Large intestine (tissue), 3 donors: ENCODE measurements at regions not wholly inside any gene's neighbourhood (a gene's known extent, or its start where the extent isn't known, plus 50 kb on each side); places are given as distances from the start of the nearest gene placed in this dataset.

Experiments
- DNase-seq, 2 donors: peaks; one replicate each; pipeline versions ENCODE4 v3.0.0 to v3.0.0-alpha.2; 2013
- H3K27ac ChIP-seq: one replicate; pipeline ENCODE4 v1.5.1; 2013; ENCODE audit warnings: low read length
- H3K27me3 ChIP-seq: 2 replicates; pipeline ENCODE4 v1.6.1; 2013; ENCODE audit warnings: low read length; ENCODE audit not compliant: control insufficient read depth, insufficient read depth
- H3K36me3 ChIP-seq: 2 replicates; pipeline ENCODE4 v1.6.1; 2013; ENCODE audit warnings: low read length; ENCODE audit not compliant: control insufficient read depth, insufficient read depth
- H3K4me1 ChIP-seq: one replicate; pipeline ENCODE4 v1.6.1; 2013; ENCODE audit warnings: low read length; ENCODE audit not compliant: control insufficient read depth, insufficient read depth
- H3K4me3 ChIP-seq: one replicate; pipeline ENCODE4 v1.5.1; 2013; ENCODE audit warnings: low read length
- H3K9me3 ChIP-seq: one replicate; pipeline ENCODE4 v1.6.1; 2013; ENCODE audit warnings: mild to moderate bottlenecking, low read depth, low read length, moderate library complexity; ENCODE audit not compliant: control insufficient read depth
- WGBS: methylation state at CpG from one replicate; pipeline ENCODE4 v1.1.5; 2013; ENCODE audit warnings: low lambda C conversion rate; ENCODE audit not compliant: insufficient coverage; 5-methylcytosine and 5-hydroxymethylcytosine counted together

DNA sequence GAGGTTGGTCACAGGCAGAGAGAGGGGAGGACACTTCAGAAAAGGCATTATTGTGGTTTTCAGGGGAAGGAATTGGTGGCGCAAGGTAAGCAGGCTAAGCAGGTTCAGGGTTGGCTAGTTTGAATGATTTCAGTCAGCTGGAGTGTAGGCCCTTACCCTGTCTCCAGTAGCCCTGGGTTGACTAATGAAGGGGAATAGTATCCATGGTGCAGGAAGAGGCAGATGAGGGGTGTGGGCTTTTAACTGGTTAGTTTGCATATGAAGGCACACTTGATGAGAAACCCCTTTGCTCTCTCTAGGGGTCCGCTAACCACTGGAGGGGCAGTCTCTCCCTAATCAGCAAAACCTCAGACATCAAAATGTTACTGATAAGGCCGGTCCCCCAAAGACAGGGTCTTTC is 249.7 kb downstream of the AASDHPPT start:
- H3K27me3 ChIP-seq = no peaks in the 10 kb centered on the region
- DNase-seq = no peak
- H3K9me3 ChIP-seq = no peaks in the 10 kb centered on the region
- no peaks in the 10 kb centered on the region for H3K36me3 ChIP-seq
- no CpG with 5 or more reads among the region's 3 CpGs for WGBS
- no peak overlapping the region for H3K4me3 ChIP-seq
- H3K27ac ChIP-seq = no peak overlapping the region
- no peaks in the 10 kb centered on the region for H3K4me1 ChIP-seq

DNA sequence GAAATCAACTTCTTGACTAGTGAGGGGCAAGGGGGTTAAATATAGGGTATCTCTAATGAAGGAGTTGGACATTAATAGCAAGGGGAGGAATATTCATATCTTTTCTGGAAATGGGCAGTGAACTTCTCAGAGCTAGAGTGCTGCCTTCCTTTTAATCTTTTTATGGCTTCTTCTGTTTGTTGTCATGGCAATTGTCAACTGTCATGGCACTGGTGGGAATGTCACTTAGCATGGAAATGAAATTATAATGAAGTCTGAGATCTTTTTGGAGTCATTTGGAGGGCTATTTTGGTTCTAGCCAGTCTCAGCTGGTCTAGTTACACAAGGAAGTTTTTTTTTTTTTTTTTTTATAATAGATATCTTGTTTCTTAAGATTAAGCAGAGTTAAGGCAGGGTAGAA is 250.2 kb downstream of the AASDHPPT start:
- Histone ChIP-seq H3K36me3 (no peaks in the 10 kb centered on the region), H3K27me3 (no peaks in the 10 kb centered on the region), H3K4me3 (no peak overlapping the region), H3K27ac (no peak overlapping the region), H3K9me3 (no peaks in the 10 kb centered on the region), H3K4me1 (no peaks in the 10 kb centered on the region)
- no peak for DNase-seq

DNA sequence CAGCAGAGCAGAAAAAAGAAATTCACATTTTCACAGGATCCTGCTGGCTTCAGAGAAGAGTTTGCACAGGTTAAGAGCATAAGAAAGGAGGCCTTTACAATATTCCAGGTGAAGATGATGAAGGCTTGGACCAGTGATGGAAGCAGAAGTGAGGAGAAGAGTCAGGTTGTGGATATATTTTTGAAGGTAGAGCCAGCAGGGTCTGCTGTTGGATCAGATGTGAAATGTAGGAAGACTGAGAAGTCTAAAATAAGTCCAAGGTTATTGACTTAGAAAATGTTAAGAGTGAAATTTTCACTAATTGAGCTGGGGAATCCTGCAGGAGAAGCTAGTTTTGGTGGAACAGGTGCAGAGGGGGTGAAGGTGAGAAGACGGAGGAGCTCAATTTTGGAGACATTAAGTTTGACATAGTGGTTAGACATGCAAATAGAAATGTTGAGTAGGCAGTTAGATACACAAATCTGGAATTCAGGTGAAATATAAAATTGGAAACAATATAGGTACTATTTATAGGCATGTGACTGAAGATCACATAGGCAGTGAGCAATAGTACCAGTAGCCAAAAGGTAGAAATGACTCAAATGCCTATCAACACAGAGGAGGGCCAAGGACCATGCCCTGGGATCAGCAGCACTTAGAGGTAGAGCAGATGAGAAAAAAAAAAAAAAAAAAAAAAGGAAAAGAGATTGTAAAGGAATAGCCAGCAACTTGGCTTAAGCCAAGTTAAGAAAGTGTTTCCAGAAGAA is 252.0 kb downstream of the AASDHPPT start:
- no peaks in the 10 kb centered on the region for H3K27me3 ChIP-seq
- H3K4me3 ChIP-seq = no peak overlapping the region
- no peaks in the 10 kb centered on the region for H3K36me3 ChIP-seq
- DNase-seq = no peak
- H3K27ac ChIP-seq = no peak overlapping the region
- WGBS = no CpG with 5 or more reads among the region's 1 CpG
- H3K4me1 ChIP-seq = no peaks in the 10 kb centered on the region
- no peaks in the 10 kb centered on the region for H3K9me3 ChIP-seq

DNA sequence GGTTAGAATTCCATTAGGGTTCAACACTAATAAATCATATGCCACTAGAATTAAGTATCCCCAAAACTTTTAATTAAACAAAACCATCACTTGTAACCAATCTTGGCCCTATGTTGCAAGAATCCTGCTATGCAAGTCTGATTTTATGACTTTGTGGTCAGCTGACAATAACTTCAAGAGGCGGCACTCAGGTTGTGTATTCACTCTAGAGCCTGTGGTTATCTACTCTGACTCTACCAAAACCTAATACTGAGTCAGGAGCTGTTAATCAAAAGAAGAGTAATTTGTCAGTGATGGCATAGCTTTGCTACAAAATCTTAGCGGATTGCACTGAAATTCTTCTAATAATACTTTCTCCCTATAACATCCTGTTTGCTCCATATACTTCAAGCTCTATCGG is 253.7 kb downstream of the AASDHPPT start:
- no peak for DNase-seq
- H3K27me3 ChIP-seq = no peaks in the 10 kb centered on the region
- H3K9me3 ChIP-seq = no peaks in the 10 kb centered on the region
- no peak overlapping the region for H3K4me3 ChIP-seq
- no peaks in the 10 kb centered on the region for H3K4me1 ChIP-seq
- WGBS = no CpG with 5 or more reads among the region's 3 CpGs
- H3K36me3 ChIP-seq = no peaks in the 10 kb centered on the region
- no peak overlapping the region for H3K27ac ChIP-seq

DNA sequence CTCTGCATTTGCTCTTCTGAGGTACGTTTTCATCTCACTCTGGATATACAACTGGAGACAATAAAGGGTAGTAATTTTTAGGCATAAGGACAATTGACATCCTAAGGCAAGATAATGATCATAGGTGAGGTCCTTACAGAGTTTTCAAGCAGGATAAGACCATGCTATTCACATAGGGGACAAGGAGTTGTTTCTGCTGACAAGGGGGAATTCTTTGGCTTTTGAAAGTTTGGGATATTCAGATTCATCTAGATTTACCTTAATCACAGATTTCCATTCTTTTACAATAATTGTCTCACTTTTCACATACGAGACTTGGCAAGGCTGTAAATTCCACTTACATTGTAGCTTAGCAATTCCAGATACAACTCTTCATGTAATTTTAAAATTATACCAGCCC is 256.2 kb downstream of the AASDHPPT start:
- no peaks in the 10 kb centered on the region for H3K36me3 ChIP-seq
- H3K4me1 ChIP-seq = no peaks in the 10 kb centered on the region
- no peak overlapping the region for H3K27ac ChIP-seq
- no peaks in the 10 kb centered on the region for H3K27me3 ChIP-seq
- WGBS = 93% methylated on average over 2 of the region's 2 CpGs
- no peak for DNase-seq
- no peak overlapping the region for H3K4me3 ChIP-seq
- no peaks in the 10 kb centered on the region for H3K9me3 ChIP-seq

DNA sequence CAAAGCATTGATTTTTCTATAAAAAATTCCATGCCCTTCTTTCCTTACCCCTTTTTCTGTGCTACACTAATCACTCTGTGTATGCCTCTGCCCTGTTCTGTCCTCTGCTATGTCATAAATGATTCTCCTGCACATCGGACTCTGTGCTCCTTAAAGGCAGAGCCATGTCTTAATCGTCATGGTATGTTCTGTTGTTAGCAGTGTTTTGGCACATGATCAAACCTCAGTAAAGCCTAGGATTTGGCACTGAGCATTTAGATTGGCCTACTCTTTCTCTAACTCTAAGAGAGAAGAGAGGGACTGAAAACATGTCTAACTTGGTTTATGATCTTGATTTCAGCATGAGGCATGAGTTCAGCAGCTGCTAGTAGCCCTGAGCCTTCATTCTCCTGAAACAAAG is 266.9 kb downstream of the AASDHPPT start:
- H3K4me1 ChIP-seq = no peaks in the 10 kb centered on the region
- no peaks in the 10 kb centered on the region for H3K9me3 ChIP-seq
- WGBS = no CpG with 5 or more reads among the region's 2 CpGs
- peak; percentile 10 to 59 for DNase-seq
- no peaks in the 10 kb centered on the region for H3K36me3 ChIP-seq
- H3K4me3 ChIP-seq = no peak overlapping the region
- no peak overlapping the region for H3K27ac ChIP-seq
- no peaks in the 10 kb centered on the region for H3K27me3 ChIP-seq

DNA sequence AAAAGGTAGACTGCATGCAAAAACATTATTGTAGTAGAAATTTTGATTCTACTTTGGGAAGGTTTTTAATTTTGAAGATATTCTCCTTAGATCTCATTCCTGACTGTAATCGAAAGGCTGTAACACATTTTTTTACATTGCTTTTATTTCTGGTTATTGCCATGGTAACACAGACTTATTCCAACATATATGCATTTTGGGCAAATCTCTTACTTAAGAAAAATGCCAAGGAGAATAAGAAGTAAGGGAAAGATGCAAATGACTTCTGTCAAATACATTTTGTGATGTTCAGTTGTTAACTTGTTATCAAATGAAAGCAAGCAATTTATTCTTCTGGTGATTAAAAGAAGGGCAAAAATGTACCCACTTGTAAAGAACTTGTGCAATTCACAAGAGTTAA is 267.5 kb downstream of the AASDHPPT start:
- no peak overlapping the region for H3K4me3 ChIP-seq
- WGBS = 100% methylated on average over 1 of the region's 1 CpG

DNA sequence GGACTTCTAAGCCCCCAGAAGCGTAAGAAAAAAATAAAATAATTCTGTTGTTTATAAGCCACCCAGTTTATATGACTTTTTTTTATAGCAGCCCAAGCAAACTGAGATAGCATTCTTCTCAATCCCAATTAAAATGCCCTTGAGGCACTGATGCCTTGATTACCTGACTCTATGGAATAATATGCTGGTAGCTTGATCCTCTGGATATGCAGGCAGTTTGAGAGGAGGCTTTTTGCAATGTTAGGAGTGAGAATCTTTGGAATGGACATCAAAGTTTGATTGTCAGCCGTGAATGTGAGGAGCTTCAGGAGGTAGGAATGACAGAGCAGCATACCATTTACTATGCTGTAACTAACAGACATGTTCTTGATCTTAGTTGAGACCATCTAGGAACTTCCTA is 275.6 kb downstream of the AASDHPPT start:
- Histone ChIP-seq H3K27ac (no peak overlapping the region), H3K9me3 (peaks cover 3% of the 10 kb centered on the region), H3K36me3 (no peaks in the 10 kb centered on the region), H3K4me1 (no peaks in the 10 kb centered on the region), H3K4me3 (no peak overlapping the region), H3K27me3 (no peaks in the 10 kb centered on the region)
- DNase-seq = no peak
- no CpG with 5 or more reads among the region's 2 CpGs for WGBS

More for the DNA sequence above, 267.5 kb downstream of the AASDHPPT start:
- no peaks in the 10 kb centered on the region for H3K4me1 ChIP-seq
- no peaks in the 10 kb centered on the region for H3K36me3 ChIP-seq
- no peaks in the 10 kb centered on the region for H3K27me3 ChIP-seq
- no peak overlapping the region for H3K27ac ChIP-seq
- DNase-seq = no peak
- no peaks in the 10 kb centered on the region for H3K9me3 ChIP-seq

DNA sequence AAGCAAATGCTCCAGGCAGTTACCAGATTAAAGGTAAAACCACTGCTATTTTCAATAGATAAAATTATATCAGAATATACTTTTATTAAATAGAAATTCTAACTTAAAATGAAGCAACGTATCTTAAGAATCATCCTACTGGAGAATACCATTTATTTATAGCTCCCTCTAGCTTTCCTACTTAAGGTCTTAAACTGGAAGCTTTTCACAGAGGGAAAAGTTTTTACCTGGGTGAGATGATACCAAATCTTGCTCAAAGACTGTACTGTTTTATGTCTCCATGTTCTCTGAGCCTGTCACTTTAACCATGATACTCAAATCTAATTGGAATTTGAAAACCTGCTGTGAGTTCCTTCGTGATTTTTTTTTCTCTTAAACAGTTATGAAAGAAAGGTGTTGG is 291.8 kb downstream of the AASDHPPT start:
- no peak overlapping the region for H3K4me3 ChIP-seq
- H3K27ac ChIP-seq = no peak overlapping the region
- H3K9me3 ChIP-seq = no peaks in the 10 kb centered on the region
- no peaks in the 10 kb centered on the region for H3K4me1 ChIP-seq
- no peaks in the 10 kb centered on the region for H3K27me3 ChIP-seq
- H3K36me3 ChIP-seq = no peaks in the 10 kb centered on the region
- no peak for DNase-seq
- WGBS = 68% methylated on average over 2 of the region's 2 CpGs

DNA sequence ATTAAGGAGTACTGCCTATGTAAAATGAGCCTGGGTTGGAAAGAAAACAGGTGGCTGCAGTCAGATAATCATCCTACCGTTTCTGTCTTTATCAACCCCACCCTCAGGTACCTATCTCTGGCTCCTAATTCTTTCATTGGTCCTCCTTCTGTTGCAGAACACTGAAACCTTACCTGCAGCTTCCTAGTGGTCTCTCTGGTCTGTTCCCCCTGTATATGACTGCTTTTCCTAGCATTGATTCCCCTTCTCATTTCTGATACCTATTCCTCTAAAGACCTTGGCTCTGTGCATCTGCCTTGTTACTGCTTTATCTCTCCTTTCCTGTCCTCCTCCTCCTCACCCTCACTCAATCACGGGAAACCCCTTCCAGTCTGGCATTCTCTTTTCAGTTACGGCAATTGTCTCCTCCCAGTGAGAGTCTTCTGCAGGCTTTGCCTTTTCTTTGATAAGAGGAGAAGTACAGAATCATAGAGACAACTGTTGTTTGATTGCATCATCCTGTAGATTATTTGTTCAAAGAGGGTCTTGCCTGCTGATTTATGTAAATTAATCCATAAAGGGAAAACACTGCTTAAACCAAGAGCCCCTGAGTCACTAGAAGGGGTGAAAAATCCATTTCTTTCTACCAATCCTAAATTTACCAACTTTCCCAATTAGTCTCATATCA is 301.2 kb downstream of the AASDHPPT start:
- H3K4me3 ChIP-seq = no peak overlapping the region
- no peak for DNase-seq
- WGBS = no CpG with 5 or more reads among the region's 3 CpGs
- H3K4me1 ChIP-seq = no peaks in the 10 kb centered on the region
- no peaks in the 10 kb centered on the region for H3K27me3 ChIP-seq
- H3K27ac ChIP-seq = no peak overlapping the region
- no peaks in the 10 kb centered on the region for H3K36me3 ChIP-seq
- no peaks in the 10 kb centered on the region for H3K9me3 ChIP-seq

DNA sequence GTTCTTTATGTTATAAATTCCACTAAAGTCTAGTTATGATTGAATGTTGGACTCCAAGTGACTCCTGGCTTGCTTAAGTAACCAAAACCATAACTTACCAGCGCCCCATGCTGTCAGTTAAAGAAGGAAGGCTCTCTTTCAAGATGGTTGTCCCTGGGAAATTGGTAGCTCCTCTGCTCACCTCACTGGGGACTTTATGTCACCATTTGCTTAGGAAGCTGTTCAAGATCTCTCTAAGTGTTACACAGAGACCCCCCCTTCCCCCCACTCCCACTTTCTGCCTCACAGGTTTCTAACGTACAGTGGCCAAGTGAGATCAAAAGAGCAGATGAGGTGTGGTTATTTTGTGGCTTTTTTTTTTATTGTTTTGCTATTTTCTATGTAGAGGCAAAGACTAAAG is 301.8 kb downstream of the AASDHPPT start:
- DNase-seq = no peak
- H3K9me3 ChIP-seq = no peaks in the 10 kb centered on the region
- WGBS = no CpG with 5 or more reads among the region's 2 CpGs
- H3K27me3 ChIP-seq = no peaks in the 10 kb centered on the region
- H3K4me1 ChIP-seq = no peaks in the 10 kb centered on the region
- H3K36me3 ChIP-seq = no peaks in the 10 kb centered on the region
- H3K4me3 ChIP-seq = no peak overlapping the region
- no peak overlapping the region for H3K27ac ChIP-seq
